ENCODE measurements at regions not wholly inside any gene's neighbourhood (a gene's known extent, or its start where the extent isn't known, plus 50 kb on each side); places are given as distances from the start of the nearest gene placed in this dataset.

DNA sequence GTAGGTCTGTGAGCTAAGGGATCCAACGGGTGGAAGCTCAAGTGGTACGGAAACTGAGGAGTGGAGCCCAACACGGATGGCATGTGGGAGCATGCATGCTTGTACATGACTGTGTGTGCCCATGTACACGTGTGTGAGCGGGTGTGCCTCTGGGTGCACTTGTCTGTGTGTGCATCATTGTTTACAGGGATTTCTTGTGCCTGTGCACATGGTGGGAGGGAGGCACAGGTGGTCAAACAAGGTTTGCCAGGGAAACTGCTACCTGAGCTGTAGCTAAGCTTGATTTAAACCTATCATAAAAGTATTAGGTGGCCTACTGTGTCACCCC, 122.5 kb upstream of the MAMLD1 start:
- no peaks in the 10 kb centered on the region for H3K27me3 ChIP-seq
- WGBS, 2 donors, result 84 to 91% methylated on average over 5 of the region's 5 CpGs
- H3K4me1 ChIP-seq, result no peaks in the 10 kb centered on the region
- H3K9me3 ChIP-seq, result no peaks in the 10 kb centered on the region
- H3K27ac ChIP-seq, result no peak overlapping the region
- intact Hi-C loops (cut with DNase I), result no loop called here
- TF ChIP-seq EP300 (IDR thresholded peaks at IDR 0.05) (no peak), POLR2A (IDR thresholded peaks at IDR 0.05) (no peak), POLR2AphosphoS5 (IDR thresholded peaks at IDR 0.05) (no peak), CTCF (IDR thresholded peaks at IDR 0.05) (no peak)
- no peak overlapping the region for H3K4me3 ChIP-seq
- no peaks in the 10 kb centered on the region for H3K36me3 ChIP-seq
- no peak for DNase-seq

- H3K36me3 ChIP-seq, result no peaks in the 10 kb centered on the region
- no peak for DNase-seq
- intact Hi-C loops (cut with DNase I), result no loop called here
- H3K4me1 ChIP-seq, result no peaks in the 10 kb centered on the region
- H3K4me3 ChIP-seq, result no peak overlapping the region
- H3K27ac ChIP-seq, result no peak overlapping the region
- no peaks in the 10 kb centered on the region for H3K9me3 ChIP-seq
- WGBS, 2 donors, result 50 to 78% methylated on average over 7 of the region's 7 CpGs
- TF ChIP-seq POLR2AphosphoS5 (IDR thresholded peaks at IDR 0.05), result no peak
- no peak for TF ChIP-seq CTCF (IDR thresholded peaks at IDR 0.05)
- no peak for TF ChIP-seq EP300 (IDR thresholded peaks at IDR 0.05)
- no peak for TF ChIP-seq POLR2A (IDR thresholded peaks at IDR 0.05)
- H3K27me3 ChIP-seq, result no peaks in the 10 kb centered on the region
Measured at GRCh38 chrX:150253959-150254620, 109.0 kb upstream of the MAMLD1 start.

DNA sequence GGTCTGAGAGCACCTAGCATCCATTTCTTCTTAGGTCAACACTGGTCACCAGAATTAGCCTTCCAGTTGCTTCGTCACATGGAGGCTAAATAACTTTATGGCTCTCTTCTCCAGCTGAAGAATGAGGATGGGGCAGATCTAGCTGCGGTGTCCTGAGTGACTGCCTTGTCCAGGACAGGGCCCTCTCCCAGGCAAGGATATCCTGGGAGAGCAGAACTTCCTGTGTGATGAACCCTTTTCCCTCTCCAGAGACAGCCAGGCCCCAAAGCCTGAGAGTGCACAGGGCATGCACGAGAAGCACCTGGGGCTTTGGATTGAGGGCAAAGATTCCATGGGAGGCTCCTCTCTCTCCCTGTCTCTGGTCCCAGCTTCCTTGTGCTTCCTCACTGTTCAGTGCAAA, 108.2 kb upstream of the MAMLD1 start:
- Histone ChIP-seq H3K36me3 (no peaks in the 10 kb centered on the region), H3K27ac (no peak overlapping the region), H3K27me3 (no peaks in the 10 kb centered on the region), H3K4me3 (no peak overlapping the region), H3K9me3 (no peaks in the 10 kb centered on the region), H3K4me1 (no peaks in the 10 kb centered on the region)
- no peak for TF ChIP-seq POLR2A (IDR thresholded peaks at IDR 0.05)
- WGBS, 2 donors, result 70 to 88% methylated on average over 3 of the region's 3 CpGs
- no peak for DNase-seq
- intact Hi-C loops (cut with DNase I), result no loop called here

GRCh38 chrX:150255441-150256296, 107.4 kb upstream of the MAMLD1 start:
- H3K27ac ChIP-seq, result no peak overlapping the region

More at GRCh38 chrX:150255441-150256296, 107.4 kb upstream of the MAMLD1 start:
- H3K36me3 ChIP-seq, result no peaks in the 10 kb centered on the region
- peak; percentile 29 for DNase-seq
- H3K4me1 ChIP-seq, result no peaks in the 10 kb centered on the region
- WGBS, 2 donors, result 78 to 82% methylated on average over 9 of the region's 9 CpGs
- no peaks in the 10 kb centered on the region for H3K27me3 ChIP-seq
- intact Hi-C loops (cut with DNase I), result no loop called here
- no peaks in the 10 kb centered on the region for H3K9me3 ChIP-seq
- no peak overlapping the region for H3K4me3 ChIP-seq
- no peak for TF ChIP-seq EP300 (IDR thresholded peaks at IDR 0.05)
- no peak for TF ChIP-seq POLR2AphosphoS5 (IDR thresholded peaks at IDR 0.05)
- TF ChIP-seq POLR2A (IDR thresholded peaks at IDR 0.05), result no peak
- TF ChIP-seq CTCF (IDR thresholded peaks at IDR 0.05), result no peak
